ENCODE measurements at regions not wholly inside any gene's neighbourhood (a gene's known extent, or its start where the extent isn't known, plus 50 kb on each side); places are given as distances from the start of the nearest gene placed in this dataset.
"Not testable (repeated sequence)": the region's sequence is repeated elsewhere in the genome, so short reads cannot be mapped to it uniquely, and the experiment has no call there.

GRCh38 chr17:21495281-21495680 is 119.1 kb downstream of the KCNJ12 start:
- TF ChIP-seq CTCF (IDR thresholded peaks at IDR 0.05; ENCODE audit: low read depth, low read length) = no peak
- no peak for DNase-seq (ENCODE audit: extremely low read depth, low read depth)

GRCh38 chr17:21500064-21500463 is 123.9 kb downstream of the KCNJ12 start:
- TF ChIP-seq CTCF (IDR thresholded peaks at IDR 0.05; ENCODE audit: low read depth, low read length) = no peak
- DNase-seq (ENCODE audit: extremely low read depth, low read depth) = no peak

- DNase-seq (ENCODE audit: extremely low read depth, low read depth) = not testable (repeated sequence)
Measured at GRCh38 chr17:21501927-21502700, 126.0 kb downstream of the KCNJ12 start.

- TF ChIP-seq CTCF (IDR thresholded peaks at IDR 0.05; ENCODE audit: low read depth, low read length) = no peak
- no peak for DNase-seq (ENCODE audit: extremely low read depth, low read depth)
Measured at GRCh38 chr17:21505819-21506815, 130.0 kb downstream of the KCNJ12 start.

GRCh38 chr17:21507806-21508205 is 131.6 kb downstream of the KCNJ12 start:
- not testable (repeated sequence) for DNase-seq (ENCODE audit: extremely low read depth, low read depth)

- no peak for TF ChIP-seq CTCF (IDR thresholded peaks at IDR 0.05; ENCODE audit: low read depth, low read length)
- DNase-seq (ENCODE audit: extremely low read depth, low read depth) = no peak
Measured at GRCh38 chr17:21508211-21508610, 132.1 kb downstream of the KCNJ12 start.

- DNase-seq (ENCODE audit: extremely low read depth, low read depth) = not testable (repeated sequence)
Measured at GRCh38 chr17:21509356-21509755, 133.2 kb downstream of the KCNJ12 start.

- no peak for DNase-seq (ENCODE audit: extremely low read depth, low read depth)
- no peak for TF ChIP-seq CTCF (IDR thresholded peaks at IDR 0.05; ENCODE audit: low read depth, low read length)
Measured at GRCh38 chr17:21510686-21511362, 134.7 kb downstream of the KCNJ12 start.
